ENCODE measurements at regions not wholly inside any gene's neighbourhood (a gene's known extent, or its start where the extent isn't known, plus 50 kb on each side); places are given as distances from the start of the nearest gene placed in this dataset.
"Not testable (repeated sequence)": the region's sequence is repeated elsewhere in the genome, so short reads cannot be mapped to it uniquely, and the experiment has no call there.

DNA sequence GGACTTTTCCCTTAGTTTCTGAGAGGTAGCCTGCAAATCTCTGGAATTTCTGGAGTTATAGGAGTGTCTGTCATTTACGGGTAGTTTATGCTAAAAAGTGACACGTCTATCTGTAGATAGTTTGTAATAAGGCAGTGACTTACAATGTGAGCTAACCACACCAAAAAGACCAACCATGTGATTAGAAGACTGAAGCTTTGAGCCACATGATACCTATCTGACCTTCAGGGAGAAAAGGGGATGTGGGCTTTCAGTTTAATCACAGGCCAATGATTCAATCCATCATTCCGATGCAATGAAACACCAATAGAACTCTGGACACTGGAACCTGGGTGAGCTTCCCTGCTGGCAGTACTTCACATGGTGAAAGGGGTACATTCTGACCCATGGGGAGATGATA, 254.6 kb upstream of the GK2 start:
- H3K4me1 ChIP-seq (ENCODE audit: control insufficient read depth in 1 of 2, insufficient read depth in 1 of 2, low read depth in 1 of 2, low read length in 1 of 2) = no peaks in the 10 kb centered on the region
- H3K36me3 ChIP-seq = no peaks in the 10 kb centered on the region
- H3K9me3 ChIP-seq = no peaks in the 10 kb centered on the region
- no peaks in the 10 kb centered on the region for H3K27me3 ChIP-seq
- no peak overlapping the region for H3K27ac ChIP-seq
- no peak overlapping the region for H3K4me3 ChIP-seq (ENCODE audit: low read depth in 1 of 2, low read length in 1 of 2)
- TF ChIP-seq, protein P1, sequence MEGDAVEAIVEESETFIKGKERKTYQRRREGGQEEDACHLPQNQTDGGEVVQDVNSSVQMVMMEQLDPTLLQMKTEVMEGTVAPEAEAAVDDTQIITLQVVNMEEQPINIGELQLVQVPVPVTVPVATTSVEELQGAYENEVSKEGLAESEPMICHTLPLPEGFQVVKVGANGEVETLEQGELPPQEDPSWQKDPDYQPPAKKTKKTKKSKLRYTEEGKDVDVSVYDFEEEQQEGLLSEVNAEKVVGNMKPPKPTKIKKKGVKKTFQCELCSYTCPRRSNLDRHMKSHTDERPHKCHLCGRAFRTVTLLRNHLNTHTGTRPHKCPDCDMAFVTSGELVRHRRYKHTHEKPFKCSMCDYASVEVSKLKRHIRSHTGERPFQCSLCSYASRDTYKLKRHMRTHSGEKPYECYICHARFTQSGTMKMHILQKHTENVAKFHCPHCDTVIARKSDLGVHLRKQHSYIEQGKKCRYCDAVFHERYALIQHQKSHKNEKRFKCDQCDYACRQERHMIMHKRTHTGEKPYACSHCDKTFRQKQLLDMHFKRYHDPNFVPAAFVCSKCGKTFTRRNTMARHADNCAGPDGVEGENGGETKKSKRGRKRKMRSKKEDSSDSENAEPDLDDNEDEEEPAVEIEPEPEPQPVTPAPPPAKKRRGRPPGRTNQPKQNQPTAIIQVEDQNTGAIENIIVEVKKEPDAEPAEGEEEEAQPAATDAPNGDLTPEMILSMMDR (IDR thresholded peaks at IDR 0.05) = no peak

DNA sequence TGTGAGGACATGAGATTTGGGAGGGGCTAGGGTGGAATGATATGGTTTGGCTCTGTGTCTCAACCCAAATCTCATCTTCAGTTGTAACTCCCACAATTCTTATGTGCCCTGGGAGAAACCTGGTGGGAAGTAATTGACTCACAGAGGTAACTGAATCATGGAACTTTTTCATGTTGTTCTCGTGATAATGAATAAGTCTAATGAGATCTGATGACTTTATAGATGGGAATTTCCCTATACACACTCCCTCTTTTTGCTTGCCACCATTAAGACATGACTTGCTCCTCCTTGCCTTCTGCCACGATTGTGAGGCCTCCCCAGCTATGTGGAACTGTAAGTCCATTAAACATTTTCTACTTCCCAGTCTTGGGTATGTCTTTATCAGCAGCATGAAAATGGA, 253.2 kb upstream of the GK2 start:
- no peak overlapping the region for H3K27ac ChIP-seq
- H3K36me3 ChIP-seq = no peaks in the 10 kb centered on the region
- TF ChIP-seq, protein P1 (IDR thresholded peaks at IDR 0.05) = no peak
- no peaks in the 10 kb centered on the region for H3K4me1 ChIP-seq (ENCODE audit: control insufficient read depth in 1 of 2, insufficient read depth in 1 of 2, low read depth in 1 of 2, low read length in 1 of 2)
- no peaks in the 10 kb centered on the region for H3K27me3 ChIP-seq
- H3K9me3 ChIP-seq = no peaks in the 10 kb centered on the region
- H3K4me3 ChIP-seq (ENCODE audit: low read depth in 1 of 2, low read length in 1 of 2) = no peak overlapping the region

DNA sequence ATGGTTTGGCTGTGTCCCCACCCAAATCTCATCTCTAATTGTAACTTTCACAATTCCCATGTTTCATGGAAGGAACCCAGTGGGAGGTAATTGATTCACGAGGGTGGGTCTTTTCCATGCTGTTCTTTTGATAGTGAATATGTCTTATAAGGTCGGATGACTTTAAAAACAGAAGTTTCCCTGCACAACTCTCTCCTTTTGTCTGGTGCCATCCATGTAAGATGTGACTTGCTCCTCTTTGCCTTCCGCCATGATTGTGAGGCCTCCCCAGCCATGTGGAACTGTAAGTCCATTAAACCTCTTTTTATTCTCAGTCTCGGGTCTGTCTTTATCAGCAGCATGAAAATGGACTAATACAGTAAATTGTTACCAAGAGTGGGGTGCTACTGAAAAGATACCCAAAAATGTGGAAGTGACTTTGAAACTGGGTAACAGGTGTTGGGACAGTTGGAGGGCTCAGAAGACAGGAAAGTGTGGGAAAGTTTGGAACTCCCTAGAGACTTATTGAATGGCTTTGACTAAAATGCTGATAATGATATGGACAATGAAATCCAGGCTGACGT, 251.4 kb upstream of the GK2 start:
- H3K4me1 ChIP-seq (ENCODE audit: control insufficient read depth in 1 of 2, insufficient read depth in 1 of 2, low read depth in 1 of 2, low read length in 1 of 2); H3K27me3 ChIP-seq; H3K4me3 ChIP-seq (ENCODE audit: low read depth in 1 of 2, low read length in 1 of 2); H3K36me3 ChIP-seq; H3K9me3 ChIP-seq; H3K27ac ChIP-seq: not testable (repeated sequence)

DNA sequence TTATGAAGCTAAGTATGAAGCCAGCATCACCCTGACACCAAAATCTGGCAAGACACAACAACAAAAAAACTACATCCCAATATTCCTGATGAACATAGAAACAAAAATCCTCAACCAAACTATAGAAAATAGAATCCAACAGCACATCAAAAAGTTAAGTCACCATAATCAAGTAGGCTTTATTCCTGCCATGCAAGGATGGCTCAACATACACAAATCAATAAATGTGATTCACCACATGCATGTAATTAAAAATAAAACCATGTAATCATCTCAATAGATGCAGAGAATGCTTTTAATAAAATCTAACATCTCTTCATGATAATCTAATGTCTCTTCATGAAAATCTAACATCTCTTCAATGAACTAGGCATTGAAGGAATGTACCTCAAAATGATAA, 249.4 kb upstream of the GK2 start:
- no peak overlapping the region for H3K4me3 ChIP-seq (ENCODE audit: low read depth in 1 of 2, low read length in 1 of 2)
- no peaks in the 10 kb centered on the region for H3K27me3 ChIP-seq

DNA sequence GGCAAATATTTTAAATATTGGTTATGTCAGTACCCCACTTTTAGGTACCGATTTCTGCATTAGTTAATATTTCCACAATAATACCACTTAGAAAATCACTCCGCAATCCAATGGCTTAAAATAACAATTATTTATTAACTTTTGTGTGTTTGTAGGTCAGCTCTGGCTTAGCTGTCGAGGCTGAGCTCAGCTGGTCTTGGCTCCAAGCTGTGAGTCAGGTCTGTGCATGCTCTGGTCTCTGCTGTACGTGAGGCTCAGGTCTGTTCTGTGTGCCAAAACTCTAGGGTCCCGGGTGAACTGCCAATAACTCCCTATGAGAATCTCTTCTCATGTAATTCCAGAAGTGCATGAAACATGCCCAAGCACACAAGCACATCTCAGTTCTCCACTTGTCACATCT, 245.8 kb upstream of the GK2 start:
- TF ChIP-seq, protein P1 (IDR thresholded peaks at IDR 0.05) = no peak
- Histone ChIP-seq H3K4me3 (ENCODE audit: low read depth in 1 of 2, low read length in 1 of 2) (no peak overlapping the region), H3K27ac (no peak overlapping the region), H3K27me3 (no peaks in the 10 kb centered on the region), H3K9me3 (no peaks in the 10 kb centered on the region), H3K36me3 (no peaks in the 10 kb centered on the region), H3K4me1 (ENCODE audit: control insufficient read depth in 1 of 2, insufficient read depth in 1 of 2, low read depth in 1 of 2, low read length in 1 of 2) (no peaks in the 10 kb centered on the region)

More for the DNA sequence above, 249.4 kb upstream of the GK2 start:
- Histone ChIP-seq H3K36me3 (no peaks in the 10 kb centered on the region), H3K4me1 (ENCODE audit: control insufficient read depth in 1 of 2, insufficient read depth in 1 of 2, low read depth in 1 of 2, low read length in 1 of 2) (no peaks in the 10 kb centered on the region), H3K9me3 (no peaks in the 10 kb centered on the region), H3K27ac (no peak overlapping the region)
- TF ChIP-seq, protein P1 (IDR thresholded peaks at IDR 0.05) = no peak

DNA sequence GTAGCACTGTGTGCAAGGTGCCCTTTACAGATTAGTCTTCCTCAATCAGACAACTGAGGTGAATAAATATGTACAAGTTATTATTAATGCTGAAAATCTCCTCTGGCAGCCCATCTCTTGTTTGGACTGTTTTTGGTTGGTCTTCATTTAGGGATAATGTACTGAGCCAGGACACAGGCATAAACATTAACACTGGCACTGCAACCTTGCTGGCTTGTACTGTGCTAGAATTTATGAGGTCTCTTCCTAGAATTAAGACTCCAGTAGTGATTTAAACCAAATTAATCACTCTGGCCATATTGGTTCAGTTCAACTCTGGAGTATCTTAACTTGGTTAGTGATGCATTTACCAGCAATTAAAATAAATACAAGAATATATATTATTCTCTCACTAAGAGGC, 244.7 kb upstream of the GK2 start:
- H3K4me1 ChIP-seq (ENCODE audit: control insufficient read depth in 1 of 2, insufficient read depth in 1 of 2, low read depth in 1 of 2, low read length in 1 of 2) = no peaks in the 10 kb centered on the region
- no peaks in the 10 kb centered on the region for H3K27me3 ChIP-seq
- H3K4me3 ChIP-seq (ENCODE audit: low read depth in 1 of 2, low read length in 1 of 2) = no peak overlapping the region
- no peaks in the 10 kb centered on the region for H3K36me3 ChIP-seq
- TF ChIP-seq, protein P1 (IDR thresholded peaks at IDR 0.05) = no peak
- H3K9me3 ChIP-seq = no peaks in the 10 kb centered on the region
- no peak overlapping the region for H3K27ac ChIP-seq
